HG02981 (cell line): ENCODE measurements at regions not wholly inside any gene's neighbourhood (a gene's known extent, or its start where the extent isn't known, plus 50 kb on each side); places are given as distances from the start of the nearest gene placed in this dataset.

Experiments used
- ATAC-seq: cut with Tn5 transposase; IDR thresholded peaks from one replicate; pipeline ENCODE4 v1.9.1; 2021; ENCODE audit warnings: mild to moderate bottlenecking, moderate library complexity; ENCODE audit not compliant: unreplicated experiment

DNA sequence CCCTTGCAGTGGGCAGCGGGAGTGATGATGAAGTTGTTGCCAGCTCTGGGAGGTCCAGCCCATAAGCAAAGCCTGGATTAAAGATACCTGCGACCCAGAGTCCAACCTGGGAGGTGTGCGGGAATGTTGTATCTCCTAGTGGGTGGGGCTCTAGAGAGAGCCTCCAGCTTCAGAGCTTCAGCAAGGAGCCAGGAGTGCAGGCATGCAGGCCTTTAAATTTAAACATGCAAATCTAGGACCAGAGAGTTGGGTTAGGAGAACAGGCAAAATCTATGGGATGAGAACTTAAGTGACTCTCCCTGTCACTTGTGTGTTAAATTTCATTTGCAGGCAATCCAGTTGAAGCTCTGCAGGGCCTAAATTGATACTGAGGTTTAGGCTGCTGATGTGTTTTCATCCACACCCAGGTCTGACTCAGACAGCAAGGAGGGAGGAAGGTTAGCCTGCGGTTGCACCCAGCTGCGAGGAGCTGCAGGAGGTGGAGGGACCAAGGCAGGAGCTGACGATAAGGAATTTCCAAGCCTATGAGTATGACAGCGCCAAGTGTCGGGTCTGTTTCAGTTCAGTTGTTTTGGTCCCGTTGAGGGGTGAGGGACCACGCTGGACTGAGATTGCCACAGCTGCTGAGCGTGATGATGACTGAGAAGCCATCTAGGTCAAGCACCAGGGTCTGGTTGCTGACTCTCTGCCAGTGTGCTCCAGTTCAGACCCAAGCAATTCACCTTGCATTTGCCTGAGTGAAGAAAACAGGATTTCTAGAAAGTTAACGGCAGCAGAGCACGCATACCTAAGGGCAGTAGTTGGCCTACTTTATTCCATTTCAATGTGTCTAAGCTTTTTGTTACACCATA lies 243.0 kb downstream of the ICE1 start:
- ATAC-seq, result no peak

DNA sequence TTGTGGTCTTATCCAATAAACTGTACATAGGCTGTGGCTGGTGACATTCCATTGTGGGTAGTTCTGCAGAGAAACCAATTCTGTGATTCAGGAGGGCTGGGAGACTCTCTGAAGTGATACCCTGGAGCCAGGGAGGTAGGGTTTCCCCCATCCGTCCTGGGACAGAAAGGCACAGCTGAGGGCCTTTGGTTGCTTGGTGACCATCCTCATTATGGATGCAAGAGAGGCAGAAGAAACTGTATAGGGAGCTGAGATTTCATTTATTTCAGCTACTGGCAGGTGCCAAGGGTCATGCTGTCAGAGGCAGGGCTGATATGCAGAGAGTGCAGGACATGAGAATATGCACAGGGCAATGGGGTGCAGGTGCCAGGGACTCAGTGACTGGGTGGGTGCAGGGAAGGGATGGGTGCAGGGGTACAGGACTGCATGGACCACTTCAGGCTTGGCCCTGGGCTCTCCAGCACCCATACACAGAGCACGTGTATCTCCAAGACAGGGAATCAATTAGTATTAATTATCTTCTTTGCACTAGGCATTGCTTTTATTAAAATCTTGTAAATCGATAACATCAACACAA lies 236.5 kb downstream of the ICE1 start:
- ATAC-seq, result no peak

DNA sequence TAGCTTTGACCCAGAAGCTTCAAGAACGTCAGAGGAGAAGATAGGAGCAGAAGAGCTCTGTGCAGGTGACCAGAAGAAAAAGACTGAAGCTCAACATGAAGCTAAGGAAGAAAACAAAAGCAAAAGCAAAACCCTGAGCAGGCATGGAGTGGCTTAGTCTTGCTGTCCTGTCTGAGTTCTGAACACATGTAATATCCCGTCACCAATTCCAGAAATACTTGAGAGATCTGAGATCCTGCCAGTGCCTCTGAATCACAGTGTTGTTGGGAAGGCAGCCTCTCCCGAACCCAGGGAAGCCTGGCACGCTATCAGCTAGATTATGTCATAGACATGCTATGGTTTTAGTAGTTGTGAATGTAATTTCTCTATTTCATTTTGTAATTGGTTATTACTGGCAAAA lies 235.7 kb downstream of the ICE1 start:
- ATAC-seq, result no peak

DNA sequence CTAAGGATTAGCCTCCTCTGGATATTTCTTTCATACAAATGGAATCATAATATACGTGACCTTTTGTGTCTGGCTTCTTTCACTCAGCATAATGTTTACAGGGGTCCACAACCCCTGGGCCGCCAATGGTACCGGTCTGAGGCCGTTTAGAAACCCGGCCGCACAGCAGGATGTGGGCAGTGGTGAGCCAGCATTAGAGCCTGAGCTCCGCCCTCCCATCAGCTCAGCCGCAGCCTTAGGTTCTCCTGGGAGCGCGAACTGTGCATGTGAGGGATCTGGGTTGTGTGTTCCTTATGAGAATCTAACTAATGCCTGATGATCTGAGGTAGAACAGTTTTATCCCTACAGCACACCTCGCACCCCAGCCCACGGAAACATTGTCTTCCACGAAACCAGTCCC lies 229.7 kb downstream of the ICE1 start:
- ATAC-seq, result no peak

DNA sequence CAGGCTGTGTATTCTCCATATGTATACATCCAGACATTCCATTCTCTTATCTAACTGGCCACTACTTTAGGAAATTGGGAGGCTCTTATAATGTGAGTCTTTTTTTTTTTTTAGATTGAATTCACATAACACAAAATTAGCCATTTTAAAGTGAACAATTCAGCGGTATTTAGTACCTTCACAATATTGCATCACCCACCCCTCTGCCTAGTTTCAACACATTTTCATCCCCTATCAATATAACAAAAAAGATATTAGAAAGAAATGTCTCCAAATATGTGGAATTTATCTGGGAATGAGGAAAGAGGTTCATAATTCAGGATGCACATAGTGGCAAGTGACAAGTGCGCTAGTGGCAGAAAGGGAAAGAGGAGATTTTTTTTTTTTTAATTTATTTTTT lies 228.5 kb downstream of the ICE1 start:
- no peak for ATAC-seq

DNA sequence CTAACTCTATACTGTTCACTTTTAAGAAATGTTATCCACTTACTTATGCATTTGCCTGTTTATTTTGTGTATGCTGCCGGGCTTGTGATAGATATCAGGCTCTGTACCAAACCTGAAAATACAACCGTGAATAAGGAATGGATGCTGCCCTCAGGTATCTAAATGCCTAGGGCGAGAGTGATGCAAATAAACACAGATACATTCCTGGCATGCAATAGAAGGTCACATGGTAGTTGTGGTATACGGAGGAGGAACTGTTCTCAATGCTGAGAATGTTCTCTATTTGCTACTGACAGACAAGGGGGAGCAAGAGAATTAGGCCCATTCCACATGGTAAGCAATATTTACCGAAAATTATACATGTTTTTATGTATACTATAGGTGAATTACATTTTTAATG lies 227.8 kb downstream of the ICE1 start:
- no peak for ATAC-seq

DNA sequence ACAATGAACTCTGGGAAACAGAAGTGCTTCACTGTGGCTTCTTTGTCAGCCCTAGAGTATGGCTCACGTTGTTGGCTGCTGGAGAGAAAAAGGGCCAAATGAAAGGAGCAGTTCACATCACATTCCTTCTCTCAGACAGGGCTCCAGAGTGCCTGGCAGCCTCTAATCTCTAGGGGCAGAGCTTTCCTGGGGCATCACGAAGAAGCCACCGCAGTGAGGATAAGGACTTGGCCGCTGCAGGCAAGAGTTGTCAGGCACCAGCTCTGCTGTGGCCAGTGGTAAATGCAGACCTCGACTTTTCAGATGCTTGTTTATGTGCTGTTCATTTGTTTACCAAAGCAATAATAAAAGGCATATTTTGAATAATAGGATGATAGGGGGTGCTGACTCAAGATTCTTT lies 227.2 kb downstream of the ICE1 start:
- no peak for ATAC-seq

DNA sequence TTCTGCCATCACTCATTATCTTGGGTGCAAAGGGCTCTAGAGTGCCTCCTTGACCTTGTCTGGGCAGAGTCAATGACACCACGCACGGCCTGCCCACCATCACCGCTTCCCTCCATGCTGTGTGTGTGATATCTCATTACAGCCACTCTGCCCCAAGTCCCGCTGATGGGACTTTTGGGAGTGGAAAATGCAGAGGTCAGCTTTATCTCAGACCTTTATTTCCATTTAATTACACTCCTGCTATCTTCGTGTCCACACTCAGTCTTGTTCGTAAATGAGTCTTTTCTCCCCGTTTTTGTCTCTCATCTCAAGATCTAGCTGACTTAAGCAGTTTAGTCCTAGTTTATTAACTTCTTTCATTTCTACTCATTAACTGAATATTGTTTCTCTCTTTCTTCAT lies 226.2 kb downstream of the ICE1 start:
- no peak for ATAC-seq

DNA sequence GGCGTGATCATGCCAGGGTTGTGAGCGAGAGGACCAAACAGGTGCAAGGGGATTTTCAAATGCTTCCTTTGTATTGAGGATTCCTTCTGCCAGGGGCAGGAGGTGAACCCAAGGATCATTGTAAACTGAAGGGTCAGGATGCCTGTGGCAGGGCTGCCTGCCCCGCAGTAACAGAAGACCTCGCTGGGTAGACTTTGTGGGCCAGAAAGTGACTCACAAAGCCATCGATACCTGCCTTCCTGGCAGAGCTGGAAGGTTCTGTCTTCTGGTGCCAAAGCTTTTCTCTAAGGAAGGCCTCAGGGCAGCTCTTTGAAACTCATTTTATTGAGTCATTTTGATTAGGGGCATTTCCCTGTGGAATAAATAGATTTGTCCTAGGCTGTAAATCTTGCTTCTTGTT lies 223.4 kb downstream of the ICE1 start:
- no peak for ATAC-seq

DNA sequence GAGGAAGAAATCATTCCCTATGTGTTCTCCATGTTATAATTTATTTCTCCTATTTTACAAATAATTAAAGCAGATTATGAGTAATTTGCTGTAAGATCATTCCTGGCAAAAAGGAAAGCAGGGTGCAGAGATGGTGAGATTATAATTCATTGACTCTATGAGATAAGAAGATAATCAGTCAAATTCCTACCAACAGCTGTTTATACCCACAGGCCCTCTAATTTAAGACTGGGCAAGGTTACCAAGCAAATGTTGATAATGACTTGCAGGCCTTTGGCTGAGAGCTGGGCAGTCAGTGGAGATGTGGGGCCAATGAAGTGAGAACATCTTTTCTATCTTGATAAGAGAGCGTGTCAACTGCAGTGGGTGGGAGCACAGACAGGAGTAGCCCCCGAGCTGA lies 222.7 kb downstream of the ICE1 start:
- no peak for ATAC-seq

DNA sequence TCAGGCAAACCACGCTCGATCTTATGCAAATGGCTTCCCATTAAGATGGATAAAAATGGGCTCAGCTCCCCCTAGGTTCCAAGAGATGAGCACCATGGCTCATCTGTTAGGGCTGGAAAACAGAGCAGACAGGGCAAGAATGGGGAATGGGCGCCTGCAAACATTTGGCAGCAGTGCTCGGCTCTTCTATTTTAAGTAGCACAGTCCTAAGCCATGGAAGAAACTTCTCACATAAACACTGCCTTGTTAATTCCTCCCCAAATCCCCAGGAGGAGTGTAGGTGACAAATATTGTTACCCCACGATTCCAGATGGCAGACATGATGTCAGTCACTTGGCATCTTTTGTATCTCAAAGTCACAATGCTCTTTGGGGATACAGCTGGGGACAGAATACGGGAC lies 221.8 kb downstream of the ICE1 start:
- ATAC-seq, result no peak

DNA sequence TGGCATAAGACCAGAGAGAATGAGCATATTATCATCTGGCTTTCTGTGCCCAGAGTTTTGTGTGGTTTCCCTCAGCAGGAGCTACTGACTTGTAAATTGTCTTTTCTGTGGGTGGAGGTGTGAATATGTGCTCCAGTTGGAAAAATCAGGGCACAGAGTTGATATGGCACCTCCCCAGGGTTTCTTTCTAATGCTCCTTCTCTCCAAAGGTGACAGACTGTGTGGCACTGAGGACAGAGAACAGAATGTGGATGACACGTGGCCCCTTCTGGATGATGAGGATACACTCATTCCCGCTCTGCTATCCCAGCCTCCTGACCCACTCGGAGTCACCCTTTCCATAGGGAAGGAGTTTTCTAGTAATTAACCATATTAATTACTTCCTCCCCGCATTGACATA lies 221.0 kb downstream of the ICE1 start:
- no peak for ATAC-seq

DNA sequence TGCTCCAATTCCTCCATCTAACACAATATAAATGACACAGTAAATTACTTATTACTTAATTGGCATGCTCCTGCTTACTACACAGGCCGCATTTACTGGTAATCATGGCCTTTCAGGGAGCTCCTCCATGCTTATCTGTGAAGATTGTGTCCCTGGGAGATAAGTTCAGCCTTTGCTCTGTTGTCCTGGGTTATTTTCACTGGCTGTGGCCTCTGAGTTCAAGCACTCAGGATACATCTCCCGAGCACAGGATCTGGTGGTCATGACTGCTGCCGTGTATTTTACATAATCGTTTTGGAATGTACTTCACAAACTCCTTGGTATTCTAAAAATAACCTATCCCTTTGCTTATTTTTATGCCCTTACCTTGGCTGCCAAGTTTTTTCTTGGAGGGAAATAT lies 215.7 kb downstream of the ICE1 start:
- ATAC-seq, result no peak

DNA sequence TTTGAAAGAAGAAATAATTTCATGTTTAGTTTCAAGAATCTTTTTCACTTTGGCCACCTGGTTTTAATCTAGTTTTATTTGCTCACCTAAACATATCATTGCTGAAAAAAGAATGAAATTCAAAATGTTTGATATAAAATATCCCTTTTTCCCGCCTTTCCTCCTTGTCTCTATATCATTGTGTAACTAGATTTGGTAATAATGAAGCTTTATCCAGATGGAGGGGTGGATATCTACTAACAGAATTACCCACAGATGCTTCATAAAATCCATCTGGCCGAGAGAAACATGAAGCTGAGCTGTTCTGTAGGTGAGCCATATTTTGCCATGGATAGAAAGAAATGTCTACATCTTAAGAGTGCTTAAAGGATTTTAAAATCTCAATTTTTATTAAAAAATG lies 214.7 kb downstream of the ICE1 start:
- no peak for ATAC-seq

DNA sequence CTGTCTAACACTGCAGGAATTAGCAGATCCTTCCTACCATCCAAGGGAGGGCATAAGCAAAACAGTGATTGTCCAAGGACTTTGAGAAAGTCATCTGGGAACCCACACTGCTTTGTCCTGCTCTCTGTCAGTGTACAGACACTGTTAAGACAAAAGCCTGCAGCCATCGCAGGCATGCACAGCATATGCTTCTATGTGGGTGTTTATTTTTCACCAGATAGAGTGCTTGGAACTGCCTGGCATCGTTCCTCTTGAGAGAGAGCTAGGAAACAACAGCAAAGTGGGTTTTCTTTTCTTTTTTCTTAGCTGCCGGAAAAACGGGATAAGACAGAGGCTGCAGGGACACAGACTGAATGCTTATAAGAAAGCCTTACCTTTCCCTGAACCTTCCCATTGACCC lies 212.3 kb downstream of the ICE1 start:
- no peak for ATAC-seq

DNA sequence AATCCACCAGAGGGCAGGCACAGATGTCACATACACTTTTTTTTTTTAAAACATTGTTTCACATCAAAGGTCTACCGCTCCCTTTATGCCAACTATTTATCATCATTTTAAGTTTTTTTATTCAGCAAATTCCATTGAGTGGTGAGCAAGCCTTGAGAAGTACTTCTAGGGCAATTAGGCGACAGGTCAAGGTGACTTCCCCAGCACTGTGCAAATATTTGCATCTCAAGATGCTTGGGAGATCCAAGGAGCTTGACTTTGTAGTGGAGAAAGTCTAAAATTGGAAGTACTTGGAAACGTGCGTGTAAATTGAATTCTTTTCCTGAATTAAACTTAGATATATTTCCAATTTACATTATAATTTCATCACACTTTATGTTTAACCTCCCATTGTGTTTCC lies 211.1 kb downstream of the ICE1 start:
- no peak for ATAC-seq

DNA sequence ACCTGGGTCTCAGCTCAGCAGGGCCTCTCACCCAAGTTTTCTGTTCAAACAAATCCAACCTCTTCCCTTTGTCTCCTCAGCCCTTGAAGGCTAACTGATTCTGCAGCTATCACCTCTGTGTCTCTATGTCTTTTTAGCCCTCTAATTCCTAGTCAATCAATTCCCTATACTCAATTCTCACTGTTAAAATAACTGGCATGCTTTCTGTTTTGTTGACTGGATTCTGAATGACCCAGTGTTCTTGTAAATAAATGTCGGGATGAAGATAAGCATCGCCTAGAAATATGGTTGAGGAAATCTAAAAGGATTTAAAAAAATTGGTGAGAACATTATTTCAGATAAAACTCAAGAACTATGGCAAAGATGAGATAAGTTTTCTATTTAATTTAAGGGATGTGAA lies 210.2 kb downstream of the ICE1 start:
- no peak for ATAC-seq

DNA sequence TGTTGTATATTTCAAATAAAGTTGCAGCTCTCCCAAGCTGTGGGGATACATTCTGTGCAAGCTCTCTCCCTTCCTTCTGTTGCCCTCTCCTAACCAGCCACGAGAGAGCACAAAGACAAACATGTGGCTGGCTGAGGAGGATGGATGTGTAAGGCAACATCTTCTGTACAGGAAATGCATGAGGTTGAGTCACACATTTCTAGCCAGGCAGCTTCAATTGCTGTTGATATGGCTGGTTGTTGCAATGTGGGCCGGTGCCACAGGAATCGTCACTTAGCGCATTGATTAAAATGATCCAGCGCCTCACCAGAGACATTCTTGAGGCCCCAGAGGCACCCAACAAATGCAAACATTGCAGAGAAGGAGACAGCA lies 207.1 kb downstream of the ICE1 start:
- no peak for ATAC-seq

DNA sequence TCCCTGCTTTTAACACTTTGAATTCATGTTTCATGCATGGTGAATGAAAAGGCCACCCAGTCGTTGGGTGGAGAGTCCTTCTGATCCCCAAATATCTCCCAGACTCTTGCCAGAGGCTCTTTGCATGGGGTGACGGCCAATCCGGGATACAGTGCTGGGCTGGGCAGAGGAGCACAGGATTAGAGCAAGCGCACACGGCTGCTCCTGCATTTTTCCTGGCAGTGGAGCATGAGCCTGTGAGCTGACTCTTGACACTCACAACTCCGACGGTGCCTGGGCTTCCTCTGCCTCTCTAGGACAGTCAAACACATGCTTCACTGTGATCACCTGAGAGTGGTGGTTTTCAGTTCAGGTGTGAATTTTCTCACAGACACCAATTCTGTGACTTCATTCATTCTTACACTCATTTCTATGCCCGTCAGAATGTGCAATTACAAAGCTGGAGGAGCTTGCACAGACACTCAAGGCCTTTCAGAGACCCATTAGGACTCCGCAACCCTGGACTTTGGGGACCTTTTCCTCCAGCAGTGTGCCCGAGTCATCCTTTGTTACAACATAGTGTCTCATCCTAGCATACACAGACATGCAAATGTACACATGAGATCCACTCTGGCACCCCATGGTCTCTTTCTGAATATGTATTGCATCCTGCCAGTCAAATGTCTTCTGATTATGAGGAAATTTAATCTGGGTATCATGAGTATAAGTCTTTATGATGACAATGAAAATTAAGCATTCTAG lies 206.6 kb downstream of the ICE1 start:
- ATAC-seq, result no peak

DNA sequence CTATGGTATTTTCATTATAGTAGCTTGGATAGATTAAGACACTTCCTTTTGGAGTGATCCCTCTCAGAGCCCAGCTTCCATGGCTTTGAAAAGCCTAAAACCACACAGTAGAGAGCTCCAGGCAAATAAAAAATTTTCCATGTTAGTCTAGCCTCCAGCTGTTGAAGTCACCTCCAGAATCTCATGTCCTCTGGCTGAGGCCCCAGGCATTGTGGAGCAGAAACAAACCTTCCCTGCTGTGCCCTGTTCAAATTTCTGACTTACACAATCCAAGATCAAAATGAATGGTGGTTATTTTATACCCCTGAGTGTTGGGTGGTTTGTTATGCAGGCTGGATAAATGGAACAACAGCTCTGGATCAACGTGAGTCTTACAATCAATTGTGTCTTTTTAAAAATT lies 203.9 kb downstream of the ICE1 start:
- ATAC-seq, result no peak

DNA sequence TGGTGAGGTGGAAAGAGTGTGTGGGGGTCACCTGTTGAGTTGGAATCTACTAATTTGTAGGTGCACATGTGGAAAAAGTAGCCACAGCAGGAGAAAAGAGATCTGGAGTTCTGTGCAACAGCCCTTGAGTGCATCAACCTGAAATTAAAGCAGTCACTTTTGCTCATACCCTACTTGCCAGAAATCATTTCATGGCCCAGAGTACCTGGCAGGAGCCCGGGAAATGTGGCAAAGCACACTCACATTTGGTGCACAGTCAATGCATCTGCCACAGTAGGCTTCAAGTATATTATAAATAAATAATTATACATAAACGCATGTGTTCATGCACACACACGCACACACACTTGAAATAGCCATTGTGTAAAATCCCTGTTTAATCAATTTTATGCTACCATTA lies 203.0 kb downstream of the ICE1 start:
- ATAC-seq, result no peak

DNA sequence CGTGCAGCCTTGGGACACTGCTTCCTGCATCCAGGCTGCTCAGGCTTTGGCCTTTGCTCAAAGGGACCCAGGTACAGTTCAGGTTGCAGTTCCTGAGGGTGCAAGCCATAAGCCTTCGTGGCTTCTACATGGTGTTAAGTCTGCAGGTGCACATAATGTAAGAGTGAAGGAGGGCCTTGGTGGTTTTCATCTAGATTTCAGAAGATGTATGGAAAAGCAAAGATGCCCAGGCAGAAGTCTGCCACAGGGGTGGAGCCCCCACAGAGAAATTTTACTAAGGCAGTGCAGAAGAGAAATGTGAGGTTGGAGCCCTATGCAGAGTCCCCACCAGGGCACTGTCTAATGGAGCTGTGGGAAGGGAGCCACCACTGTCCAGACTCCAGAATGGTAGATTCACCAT lies 200.9 kb downstream of the ICE1 start:
- ATAC-seq, result no peak
